ENCODE measurements at regions not wholly inside any gene's neighbourhood (a gene's known extent, or its start where the extent isn't known, plus 50 kb on each side); places are given as distances from the start of the nearest gene placed in this dataset.
A peak's percentile ranks its signal among the peaks of the same experiment; 100 is the strongest.

- WGBS (ENCODE audit: insufficient coverage, low coverage, missing lambda C conversion rate), result 21% methylated on average over 3 of the region's 3 CpGs
- Histone ChIP-seq H3K27me3 (ENCODE audit: control insufficient read depth in 2 of 2, insufficient read depth in 2 of 2, low read length in 2 of 2) (no peaks in the 10 kb centered on the region; a peak in 1 of 5 replicates), H3K4me3 (no peak overlapping the region), H2AFZ (ENCODE audit: low read depth, low read length) (0 out of 2 replicates have a peak overlapping the region, but pooled peaks have one; percentile 51), H3K36me3 (ENCODE audit: control insufficient read depth, insufficient read depth, low read length) (no peaks in the 10 kb centered on the region), H4K20me1 (replicated peaks; ENCODE audit: control insufficient read depth, insufficient read depth, low read length) (no peaks in the 10 kb centered on the region), H3K4me2 (ENCODE audit: insufficient read depth, low read length) (peak overlapping the region; percentile 41), H3K4me1 (replicated peaks in 1 of 2; ENCODE audit: control insufficient read depth in 2 of 2, insufficient read depth in 2 of 2, low read length in 2 of 2) (peaks cover 10 to 19% of the 10 kb centered on the region in 2 experiments), H3K27ac (ENCODE audit: extremely low read depth, low read depth, low read length) (peak overlapping the region; percentile 48; the same call in 1 of the 3 replicates), H3K9me1 (ENCODE audit: control insufficient read depth, insufficient read depth, low read length) (no peaks in the 10 kb centered on the region), H3K9ac (ENCODE audit: insufficient read depth in 1 of 2, low read depth in 2 of 2, low read length in 2 of 2) (no peak overlapping the region; a peak in 2 of 4 replicates), H3K79me2 (ENCODE audit: control insufficient read depth, insufficient read depth, low read length) (no peaks in the 10 kb centered on the region), H3K9me3 (replicated peaks; ENCODE audit: control insufficient read depth, insufficient read depth, low read depth, low read length) (no peaks in the 10 kb centered on the region)
- CTCF ChIA-PET (ENCODE audit: low intra/inter-chr PET ratio), result no interaction called here
- ATAC-seq (peak; percentile 52), FAIRE-seq (no peak), DNase-seq (ENCODE audit: extremely low read depth in 1 of 4, low spot score in 3 of 4) (peak in 3 of 4 experiments; percentile 47 to 50 (median 48))
- POLR2A ChIA-PET, result no interaction called here
- in situ Hi-C loops (cut with MboI) (no loop called here), intact Hi-C loops (cut with micrococcal nuclease) (no loop called here)
- no TSS peak for BruUV-seq (replicated peaks)
- TF ChIP-seq MAFG (tag; conservative IDR thresholded peaks at IDR 0.05), result peak; percentile 94
- no peak for TF ChIP-seq NFXL1 (CRISPR knock-in tag; IDR thresholded peaks at IDR 0.05)
- TF ChIP-seq RFX1 (IDR thresholded peaks at IDR 0.05), result no peak
- no peak for TF ChIP-seq POU5F1 (IDR thresholded peaks at IDR 0.05; ENCODE audit: borderline replicate concordance, low read depth, low read length, partially characterized antibody)
- TF ChIP-seq FIP1L1 (IDR thresholded peaks at IDR 0.05; ENCODE audit: low read depth, low read length, poor library complexity, severe bottlenecking), result no peak
- TF ChIP-seq ZNF124 (CRISPR knock-in tag; IDR thresholded peaks at IDR 0.05), result no peak
- TF ChIP-seq NFE2L1 (tag; IDR thresholded peaks at IDR 0.05; ENCODE audit: borderline replicate concordance, low read depth), result peak; percentile 84
- 0 out of 4 replicates have a peak, but pooled peaks of 1 of the 2 experiments have one; percentile 7 for TF ChIP-seq KDM1A (IDR thresholded peaks at IDR 0.05)
- TF ChIP-seq POLR3A (IDR thresholded peaks at IDR 0.05; ENCODE audit: borderline replicate concordance, extremely low read depth, insufficient read depth, insufficient read length), result no peak
- TF ChIP-seq SMARCE1 (IDR thresholded peaks at IDR 0.05), result peak; percentile 43; the same call in 1 of the 2 replicates
- no peak for TF ChIP-seq NR2C2 (CRISPR knock-in tag; IDR thresholded peaks at IDR 0.05)
- no peak for TF ChIP-seq NR2C2 (tag; IDR thresholded peaks at IDR 0.05)
- TF ChIP-seq SREBF1 (IDR thresholded peaks at IDR 0.05; ENCODE audit: borderline replicate concordance, low read depth, low read length), result no peak
- TF ChIP-seq RFX5 (IDR thresholded peaks at IDR 0.05; ENCODE audit: low read depth, low read length), result no peak
- TF ChIP-seq HBP1 (CRISPR knock-in tag; IDR thresholded peaks at IDR 0.05), result no peak
Measured at GRCh38 chr13:30364133-30364532, 56.8 kb upstream of the KATNAL1 start.
